SK-N-SH (cell line): ENCODE measurements at regions not wholly inside any gene's neighbourhood (a gene's known extent, or its start where the extent isn't known, plus 50 kb on each side); places are given as distances from the start of the nearest gene placed in this dataset.

Source experiments
- CTCF ChIP-seq: fragments of 200-600 bp; sonication (generic); IDR thresholded peaks from 2 replicates; pipeline ENCODE4 v1.6.1; 2017; ENCODE audit warnings: antibody characterized with exemption, mild to moderate bottlenecking, moderate library complexity
- MXI1 ChIP-seq: IDR thresholded peaks from 2 replicates; pipeline ENCODE4 v1.6.1; 2012; ENCODE audit warnings: mild to moderate bottlenecking, low read depth, low read length, improper control_type of control experiment
- SIN3A ChIP-seq: IDR thresholded peaks from 2 replicates; pipeline ENCODE4 v1.6.1; 2012; ENCODE audit warnings: low read depth, mild to moderate bottlenecking, low read length, moderate library complexity, borderline replicate concordance
- YY1 ChIP-seq: IDR thresholded peaks from 2 replicates; pipeline ENCODE4 v1.4.0; 2012; ENCODE audit warnings: low read depth, mild to moderate bottlenecking

- TF ChIP-seq MXI1 (no peak), CTCF (no peak), YY1 (no peak), SIN3A (no peak)
These were observed 96.8 kb downstream of the VAPA start for GRCh38 chr18:10010611-10011015.
